Cardiac muscle cell (in vitro differentiated cells and primary cell): ENCODE measurements at regions not wholly inside any gene's neighbourhood (a gene's known extent, or its start where the extent isn't known, plus 50 kb on each side); places are given as distances from the start of the nearest gene placed in this dataset.

ENCODE experiments used
- DNase-seq, 2 donors: peaks; one replicate each; pipeline versions ENCODE4 v3.0.0 to v3.0.0-alpha.2; 2010 to 2017; ENCODE audit warnings: low read depth in 1 of 2, low spot score in 1 of 2
- H3K27ac ChIP-seq: fragments of 200-600 bp; sonication (generic); 2 replicates; pipeline ENCODE4 v1.5.1; 2016
- H3K27me3 ChIP-seq: fragments of 200-600 bp; sonication (generic); 2 replicates; pipeline ENCODE4 v1.6.0; 2016; ENCODE audit warnings: control low read depth
- H3K36me3 ChIP-seq: fragments of 200-600 bp; sonication (generic); 2 replicates; pipeline ENCODE4 v1.5.1; 2016; ENCODE audit warnings: control low read depth
- H3K4me1 ChIP-seq: fragments of 200-600 bp; sonication (generic); 2 replicates; pipeline ENCODE4 v1.8.1; 2017; ENCODE audit warnings: low read depth, mild to moderate bottlenecking, mixed run types
- H3K4me3 ChIP-seq: fragments of 200-600 bp; sonication (generic); 2 replicates; pipeline ENCODE4 v1.5.1; 2016; ENCODE audit warnings: mild to moderate bottlenecking
- H3K9me3 ChIP-seq: fragments of 200-600 bp; sonication (generic); 2 replicates; pipeline ENCODE4 v1.5.1; 2017; ENCODE audit warnings: low read depth, mild to moderate bottlenecking, control low read depth
- CTCF ChIP-seq: IDR thresholded peaks from 2 replicates; pipeline ENCODE4 v1.5.1; 2012; ENCODE audit warnings: low read depth, mild to moderate bottlenecking, low read length

- TF ChIP-seq CTCF: no peak
- DNase-seq: no peak
- H3K4me3 ChIP-seq: no peak overlapping the region
- no peaks in the 10 kb centered on the region for H3K27me3 ChIP-seq
- H3K27ac ChIP-seq: no peak overlapping the region
- no peaks in the 10 kb centered on the region for H3K9me3 ChIP-seq
- no peaks in the 10 kb centered on the region for H3K4me1 ChIP-seq
- H3K36me3 ChIP-seq: no peaks in the 10 kb centered on the region
Observed at GRCh38 chr16:47851146-47851545, 304.6 kb downstream of the ABCC12 start.

- Histone ChIP-seq H3K36me3 (no peaks in the 10 kb centered on the region), H3K27me3 (no peaks in the 10 kb centered on the region), H3K4me1 (no peaks in the 10 kb centered on the region), H3K9me3 (no peaks in the 10 kb centered on the region), H3K27ac (no peak overlapping the region), H3K4me3 (no peak overlapping the region)
- TF ChIP-seq CTCF: no peak
- DNase-seq: no peak
Observed at GRCh38 chr16:47849736-47850135, 306.1 kb downstream of the ABCC12 start.

GRCh38 chr16:47848421-47849109, 307.2 kb downstream of the ABCC12 start:
- no peak for TF ChIP-seq CTCF
- Histone ChIP-seq H3K27me3 (no peaks in the 10 kb centered on the region), H3K9me3 (no peaks in the 10 kb centered on the region), H3K4me3 (no peak overlapping the region), H3K4me1 (no peaks in the 10 kb centered on the region), H3K27ac (no peak overlapping the region), H3K36me3 (no peaks in the 10 kb centered on the region)
- peak in 1 of 2 donors; percentile 13 for DNase-seq

GRCh38 chr16:47847220-47847970, 308.4 kb downstream of the ABCC12 start:
- no peak for TF ChIP-seq CTCF
- Histone ChIP-seq H3K9me3 (no peaks in the 10 kb centered on the region), H3K4me3 (no peak overlapping the region), H3K4me1 (no peaks in the 10 kb centered on the region), H3K36me3 (no peaks in the 10 kb centered on the region), H3K27me3 (no peaks in the 10 kb centered on the region), H3K27ac (no peak overlapping the region)
- peak in 1 of 2 donors; percentile 16 for DNase-seq

GRCh38 chr16:47834485-47835024, 321.2 kb downstream of the ABCC12 start:
- Histone ChIP-seq H3K4me1 (no peaks in the 10 kb centered on the region), H3K27ac (no peak overlapping the region), H3K36me3 (no peaks in the 10 kb centered on the region), H3K27me3 (no peaks in the 10 kb centered on the region), H3K4me3 (no peak overlapping the region), H3K9me3 (no peaks in the 10 kb centered on the region)
- no peak for TF ChIP-seq CTCF
- no peak for DNase-seq
